KMS-11 (cell line): ENCODE measurements at regions not wholly inside any gene's neighbourhood (a gene's known extent, or its start where the extent isn't known, plus 50 kb on each side); places are given as distances from the start of the nearest gene placed in this dataset.

ENCODE experiments used
- H2AFZ ChIP-seq: fragments of 200-600 bp; sonication (generic); 2 replicates; pipeline ENCODE4 v1.6.1; 2016; ENCODE audit warnings: antibody characterized with exemption, mixed run types, low read depth
- H3K27ac ChIP-seq: fragments of 200-600 bp; sonication (generic); 2 replicates; pipeline ENCODE4 v1.6.1; 2016; ENCODE audit warnings: mild to moderate bottlenecking, mixed run types
- H3K27me3 ChIP-seq: fragments of 200-600 bp; sonication (generic); 2 replicates; pipeline ENCODE4 v1.6.1; 2017; ENCODE audit warnings: mild to moderate bottlenecking, low read depth, mixed run types, moderate library complexity; ENCODE audit not compliant: insufficient read depth
- H3K36me3 ChIP-seq: fragments of 200-600 bp; sonication (generic); 2 replicates; pipeline ENCODE4 v1.6.1; 2017; ENCODE audit warnings: mild to moderate bottlenecking, mixed run types; ENCODE audit not compliant: insufficient read depth
- H3K4me1 ChIP-seq: fragments of 200-600 bp; sonication (generic); 2 replicates; pipeline ENCODE4 v1.6.1; 2016; ENCODE audit warnings: mild to moderate bottlenecking, low read depth, mixed run types; ENCODE audit not compliant: poor library complexity, severe bottlenecking
- H3K4me2 ChIP-seq: fragments of 200-600 bp; sonication (generic); 2 replicates; pipeline ENCODE4 v1.7.0; 2016; ENCODE audit warnings: mild to moderate bottlenecking, mixed run types
- H3K4me3 ChIP-seq: fragments of 200-600 bp; sonication (generic); IDR thresholded peaks from 2 replicates; pipeline ENCODE4 v1.6.1; 2017; ENCODE audit warnings: low read depth, low read length, mixed read lengths; ENCODE audit not compliant: insufficient read depth
- H3K79me2 ChIP-seq: fragments of 200-600 bp; sonication (generic); 2 replicates; pipeline ENCODE4 v1.6.1; 2016; ENCODE audit warnings: low read depth, mixed run types; ENCODE audit not compliant: insufficient read depth
- H3K9ac ChIP-seq: fragments of 200-600 bp; sonication (generic); 2 replicates; pipeline ENCODE4 v1.6.1; 2016; ENCODE audit warnings: mild to moderate bottlenecking, mixed run types
- H4K20me1 ChIP-seq: fragments of 200-600 bp; sonication (generic); 2 replicates; pipeline ENCODE4 v1.6.1; 2016; ENCODE audit warnings: mild to moderate bottlenecking, mixed run types; ENCODE audit not compliant: insufficient read depth
- TF ChIP-seq, protein P1 (sequence below): fragments of 200-600 bp; sonication (generic); conservative IDR thresholded peaks from 2 replicates; pipeline ENCODE4 v1.6.1; 2017; ENCODE audit warnings: low read depth, mild to moderate bottlenecking, antibody characterized with exemption, low read length, moderate library complexity, mixed read lengths

DNA sequence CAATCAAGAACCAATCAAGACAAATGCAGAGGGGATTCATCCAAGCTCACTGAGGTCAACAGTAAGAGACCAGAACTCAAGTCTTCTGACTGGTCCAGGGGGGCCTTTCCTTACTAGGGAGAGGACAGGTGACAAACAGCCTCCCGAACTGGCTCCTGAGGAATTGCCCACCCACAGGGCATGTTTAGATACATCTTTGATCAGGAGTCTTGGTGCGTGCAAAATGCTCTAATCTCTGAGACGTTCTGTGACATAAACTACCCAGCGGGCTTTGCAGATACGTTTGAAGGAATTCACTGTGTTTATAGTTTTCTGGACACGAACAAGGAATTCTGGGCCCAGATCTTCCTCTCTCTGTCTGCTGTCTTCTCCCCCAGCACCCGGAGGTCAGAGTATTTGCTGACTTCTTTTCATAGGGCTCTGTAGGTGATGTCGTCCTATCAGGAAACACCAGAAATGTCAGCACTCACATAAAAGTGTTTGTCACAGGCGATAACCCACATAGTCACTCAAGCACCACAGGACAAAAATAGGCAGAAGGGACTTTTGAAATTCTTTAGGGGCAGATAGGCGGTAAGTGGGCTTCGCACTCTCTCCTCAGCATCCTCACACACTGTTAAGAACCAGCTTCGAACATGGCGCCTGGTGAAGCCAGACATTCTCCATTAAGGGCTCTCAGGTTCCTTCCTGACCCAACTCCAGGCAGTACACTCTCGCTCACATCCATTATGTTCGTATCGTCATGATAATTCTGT lies 349.0 kb downstream of the CYRIA start:
- H3K4me2 ChIP-seq, result no peak overlapping the region
- no peak overlapping the region for H3K4me3 ChIP-seq

DNA sequence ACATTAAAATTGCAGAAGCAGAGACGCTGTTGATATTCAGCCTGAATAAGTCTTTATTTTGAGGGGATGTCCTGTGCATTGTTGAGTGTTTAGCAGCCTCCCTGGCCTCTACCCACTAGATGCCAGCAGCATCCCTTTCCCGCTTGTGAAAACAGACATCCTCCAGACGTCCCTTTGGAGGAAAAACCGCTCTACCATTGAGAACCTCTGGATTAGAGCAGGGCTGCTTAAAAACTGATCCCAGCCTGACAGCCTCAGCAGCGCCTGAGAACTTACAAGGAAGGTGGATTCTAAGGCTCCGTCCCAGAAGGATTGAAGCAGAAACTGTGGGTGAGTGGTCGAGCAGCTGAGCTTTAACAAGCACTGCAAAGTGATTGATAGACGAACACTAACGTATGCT lies 349.7 kb downstream of the CYRIA start:
- H3K4me3 ChIP-seq, result no peak overlapping the region
- TF ChIP-seq, protein P1, sequence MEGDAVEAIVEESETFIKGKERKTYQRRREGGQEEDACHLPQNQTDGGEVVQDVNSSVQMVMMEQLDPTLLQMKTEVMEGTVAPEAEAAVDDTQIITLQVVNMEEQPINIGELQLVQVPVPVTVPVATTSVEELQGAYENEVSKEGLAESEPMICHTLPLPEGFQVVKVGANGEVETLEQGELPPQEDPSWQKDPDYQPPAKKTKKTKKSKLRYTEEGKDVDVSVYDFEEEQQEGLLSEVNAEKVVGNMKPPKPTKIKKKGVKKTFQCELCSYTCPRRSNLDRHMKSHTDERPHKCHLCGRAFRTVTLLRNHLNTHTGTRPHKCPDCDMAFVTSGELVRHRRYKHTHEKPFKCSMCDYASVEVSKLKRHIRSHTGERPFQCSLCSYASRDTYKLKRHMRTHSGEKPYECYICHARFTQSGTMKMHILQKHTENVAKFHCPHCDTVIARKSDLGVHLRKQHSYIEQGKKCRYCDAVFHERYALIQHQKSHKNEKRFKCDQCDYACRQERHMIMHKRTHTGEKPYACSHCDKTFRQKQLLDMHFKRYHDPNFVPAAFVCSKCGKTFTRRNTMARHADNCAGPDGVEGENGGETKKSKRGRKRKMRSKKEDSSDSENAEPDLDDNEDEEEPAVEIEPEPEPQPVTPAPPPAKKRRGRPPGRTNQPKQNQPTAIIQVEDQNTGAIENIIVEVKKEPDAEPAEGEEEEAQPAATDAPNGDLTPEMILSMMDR, result no peak
- no peaks in the 10 kb centered on the region for H3K36me3 ChIP-seq
- H3K4me2 ChIP-seq, result no peak overlapping the region
- no peaks in the 10 kb centered on the region for H3K4me1 ChIP-seq
- H3K9ac ChIP-seq, result no peak overlapping the region
- H2AFZ ChIP-seq, result no peak overlapping the region
- no peaks in the 10 kb centered on the region for H3K27me3 ChIP-seq
- H3K79me2 ChIP-seq, result no peaks in the 10 kb centered on the region
- H4K20me1 ChIP-seq, result no peaks in the 10 kb centered on the region
- no peak overlapping the region for H3K27ac ChIP-seq

More for the DNA sequence above, 349.0 kb downstream of the CYRIA start:
- Histone ChIP-seq H3K79me2 (no peaks in the 10 kb centered on the region), H3K4me1 (no peaks in the 10 kb centered on the region), H3K27ac (no peak overlapping the region), H4K20me1 (no peaks in the 10 kb centered on the region), H2AFZ (no peak overlapping the region), H3K27me3 (no peaks in the 10 kb centered on the region), H3K36me3 (no peaks in the 10 kb centered on the region), H3K9ac (no peak overlapping the region)
- TF ChIP-seq, protein P1, result no peak

DNA sequence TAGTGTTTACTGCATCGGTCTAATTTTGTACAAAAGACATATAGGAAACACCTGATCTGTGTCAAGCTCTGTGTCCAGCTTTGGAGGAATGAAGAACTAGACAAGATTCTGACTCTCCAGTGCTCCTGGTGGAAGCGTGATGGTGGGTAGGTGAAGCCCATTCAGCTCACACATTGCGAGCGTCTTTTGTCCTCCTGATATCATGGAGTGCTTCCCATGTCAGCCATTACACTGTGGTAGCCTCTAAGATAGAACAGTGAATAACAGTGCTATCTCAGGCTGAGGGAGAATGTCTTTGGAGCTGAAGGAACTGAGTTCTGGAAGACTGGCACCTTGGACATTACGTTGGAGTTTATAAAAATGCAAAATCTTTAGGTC lies 350.2 kb downstream of the CYRIA start:
- H3K79me2 ChIP-seq, result no peaks in the 10 kb centered on the region
- H3K4me2 ChIP-seq, result no peak overlapping the region
- H3K27me3 ChIP-seq, result no peaks in the 10 kb centered on the region
- H3K4me1 ChIP-seq, result no peaks in the 10 kb centered on the region
- H3K9ac ChIP-seq, result no peak overlapping the region
- no peaks in the 10 kb centered on the region for H4K20me1 ChIP-seq
- no peak overlapping the region for H2AFZ ChIP-seq
- no peaks in the 10 kb centered on the region for H3K36me3 ChIP-seq
- H3K4me3 ChIP-seq, result no peak overlapping the region
- TF ChIP-seq, protein P1, result no peak
- no peak overlapping the region for H3K27ac ChIP-seq

DNA sequence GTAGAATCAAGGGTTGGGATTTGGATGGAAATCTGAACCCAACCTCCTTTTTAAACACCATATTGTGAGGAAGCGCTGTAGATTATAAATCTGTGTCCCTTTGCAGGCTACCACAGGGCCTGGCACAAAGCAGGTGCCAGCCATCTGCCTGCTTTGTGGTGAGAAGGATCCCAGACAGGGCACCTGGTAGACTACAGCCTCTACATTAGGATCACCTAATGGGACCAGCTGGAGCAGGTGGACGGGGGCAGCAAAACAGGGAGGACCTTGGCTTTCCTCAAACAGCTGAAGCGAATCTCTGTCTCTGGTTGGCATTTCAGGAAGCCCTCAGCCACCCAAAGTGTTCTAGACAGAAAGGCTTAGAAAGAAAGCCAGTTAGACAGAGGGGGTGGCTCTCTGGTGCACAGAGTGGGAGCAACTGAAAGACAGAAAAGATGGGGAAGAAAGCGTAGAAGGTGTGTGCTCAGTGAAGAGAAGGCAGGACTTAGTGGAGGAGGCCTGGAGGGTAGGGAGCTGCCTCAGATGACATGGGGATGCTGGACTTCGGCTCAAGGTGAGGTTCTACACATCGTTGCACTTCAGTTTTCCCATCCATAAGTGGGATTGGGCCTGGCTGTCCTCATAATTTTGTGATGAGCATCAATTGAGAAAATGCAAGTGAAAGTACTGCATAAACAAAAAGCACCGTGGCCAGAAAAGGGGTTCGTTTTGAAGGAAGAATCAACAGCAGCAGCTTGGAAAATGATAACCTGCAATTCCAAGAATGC lies 350.8 kb downstream of the CYRIA start:
- H3K27me3 ChIP-seq, result no peaks in the 10 kb centered on the region
- H3K79me2 ChIP-seq, result no peaks in the 10 kb centered on the region
- H2AFZ ChIP-seq, result no peak overlapping the region
- H3K4me3 ChIP-seq, result no peak overlapping the region
- no peak overlapping the region for H3K4me2 ChIP-seq
- H3K27ac ChIP-seq, result no peak overlapping the region
- TF ChIP-seq, protein P1, result no peak
- no peaks in the 10 kb centered on the region for H4K20me1 ChIP-seq
- no peak overlapping the region for H3K9ac ChIP-seq
- H3K4me1 ChIP-seq, result no peaks in the 10 kb centered on the region
- H3K36me3 ChIP-seq, result no peaks in the 10 kb centered on the region
